KMS-11 (cell line): ENCODE measurements at regions not wholly inside any gene's neighbourhood (a gene's known extent, or its start where the extent isn't known, plus 50 kb on each side); places are given as distances from the start of the nearest gene placed in this dataset.

ENCODE experiments used
- H2AFZ ChIP-seq: fragments of 200-600 bp; sonication (generic); 2 replicates; pipeline ENCODE4 v1.6.1; 2016; ENCODE audit warnings: antibody characterized with exemption, mixed run types, low read depth
- H3K27ac ChIP-seq: fragments of 200-600 bp; sonication (generic); 2 replicates; pipeline ENCODE4 v1.6.1; 2016; ENCODE audit warnings: mild to moderate bottlenecking, mixed run types
- H3K27me3 ChIP-seq: fragments of 200-600 bp; sonication (generic); 2 replicates; pipeline ENCODE4 v1.6.1; 2017; ENCODE audit warnings: mild to moderate bottlenecking, low read depth, mixed run types, moderate library complexity; ENCODE audit not compliant: insufficient read depth
- H3K36me3 ChIP-seq: fragments of 200-600 bp; sonication (generic); 2 replicates; pipeline ENCODE4 v1.6.1; 2017; ENCODE audit warnings: mild to moderate bottlenecking, mixed run types; ENCODE audit not compliant: insufficient read depth
- H3K4me1 ChIP-seq: fragments of 200-600 bp; sonication (generic); 2 replicates; pipeline ENCODE4 v1.6.1; 2016; ENCODE audit warnings: mild to moderate bottlenecking, low read depth, mixed run types; ENCODE audit not compliant: poor library complexity, severe bottlenecking
- H3K4me2 ChIP-seq: fragments of 200-600 bp; sonication (generic); 2 replicates; pipeline ENCODE4 v1.7.0; 2016; ENCODE audit warnings: mild to moderate bottlenecking, mixed run types
- H3K4me3 ChIP-seq: fragments of 200-600 bp; sonication (generic); IDR thresholded peaks from 2 replicates; pipeline ENCODE4 v1.6.1; 2017; ENCODE audit warnings: low read depth, low read length, mixed read lengths; ENCODE audit not compliant: insufficient read depth
- H3K79me2 ChIP-seq: fragments of 200-600 bp; sonication (generic); 2 replicates; pipeline ENCODE4 v1.6.1; 2016; ENCODE audit warnings: low read depth, mixed run types; ENCODE audit not compliant: insufficient read depth
- H3K9ac ChIP-seq: fragments of 200-600 bp; sonication (generic); 2 replicates; pipeline ENCODE4 v1.6.1; 2016; ENCODE audit warnings: mild to moderate bottlenecking, mixed run types
- H4K20me1 ChIP-seq: fragments of 200-600 bp; sonication (generic); 2 replicates; pipeline ENCODE4 v1.6.1; 2016; ENCODE audit warnings: mild to moderate bottlenecking, mixed run types; ENCODE audit not compliant: insufficient read depth
- CTCF ChIP-seq: fragments of 200-600 bp; sonication (generic); conservative IDR thresholded peaks from 2 replicates; pipeline ENCODE4 v1.6.1; 2017; ENCODE audit warnings: low read depth, mild to moderate bottlenecking, antibody characterized with exemption, low read length, moderate library complexity, mixed read lengths

GRCh38 chr11:36783808-36784207 is 185.8 kb upstream of the RAG2 start:
- no peaks in the 10 kb centered on the region for H3K79me2 ChIP-seq
- no peak for TF ChIP-seq CTCF
- H3K36me3 ChIP-seq: no peaks in the 10 kb centered on the region
- H3K27me3 ChIP-seq: no peaks in the 10 kb centered on the region
- H3K4me1 ChIP-seq: no peaks in the 10 kb centered on the region
- H2AFZ ChIP-seq: no peak overlapping the region
- H3K4me2 ChIP-seq: no peak overlapping the region
- H3K9ac ChIP-seq: no peak overlapping the region
- no peak overlapping the region for H3K27ac ChIP-seq
- H3K4me3 ChIP-seq: no peak overlapping the region
- no peaks in the 10 kb centered on the region for H4K20me1 ChIP-seq

GRCh38 chr11:36779791-36780190 is 181.8 kb upstream of the RAG2 start:
- Histone ChIP-seq H3K79me2 (no peaks in the 10 kb centered on the region), H4K20me1 (no peaks in the 10 kb centered on the region), H3K4me3 (no peak overlapping the region), H3K36me3 (no peaks in the 10 kb centered on the region), H2AFZ (no peak overlapping the region), H3K4me1 (no peaks in the 10 kb centered on the region), H3K9ac (no peak overlapping the region), H3K27ac (no peak overlapping the region), H3K4me2 (no peak overlapping the region), H3K27me3 (no peaks in the 10 kb centered on the region)
- TF ChIP-seq CTCF: no peak

GRCh38 chr11:36777311-36777710 is 179.3 kb upstream of the RAG2 start:
- Histone ChIP-seq H3K36me3 (no peaks in the 10 kb centered on the region), H3K4me2 (no peak overlapping the region), H4K20me1 (no peaks in the 10 kb centered on the region), H3K4me3 (no peak overlapping the region), H2AFZ (no peak overlapping the region), H3K27ac (no peak overlapping the region), H3K79me2 (no peaks in the 10 kb centered on the region), H3K4me1 (no peaks in the 10 kb centered on the region), H3K9ac (no peak overlapping the region), H3K27me3 (no peaks in the 10 kb centered on the region)
- TF ChIP-seq CTCF: no peak

GRCh38 chr11:36775756-36776155 is 177.7 kb upstream of the RAG2 start:
- H3K79me2 ChIP-seq: no peaks in the 10 kb centered on the region
- no peak overlapping the region for H3K9ac ChIP-seq
- TF ChIP-seq CTCF: no peak
- H3K4me1 ChIP-seq: no peaks in the 10 kb centered on the region
- no peak overlapping the region for H2AFZ ChIP-seq
- H3K36me3 ChIP-seq: no peaks in the 10 kb centered on the region
- H3K27ac ChIP-seq: no peak overlapping the region
- H3K4me2 ChIP-seq: no peak overlapping the region
- no peaks in the 10 kb centered on the region for H3K27me3 ChIP-seq
- no peak overlapping the region for H3K4me3 ChIP-seq
- no peaks in the 10 kb centered on the region for H4K20me1 ChIP-seq

GRCh38 chr11:36775130-36775529 is 177.1 kb upstream of the RAG2 start:
- H3K36me3 ChIP-seq: no peaks in the 10 kb centered on the region
- H3K4me1 ChIP-seq: no peaks in the 10 kb centered on the region
- no peaks in the 10 kb centered on the region for H3K27me3 ChIP-seq
- no peaks in the 10 kb centered on the region for H3K79me2 ChIP-seq
- no peak for TF ChIP-seq CTCF
- H3K9ac ChIP-seq: no peak overlapping the region
- H3K4me3 ChIP-seq: no peak overlapping the region
- H3K4me2 ChIP-seq: no peak overlapping the region
- no peak overlapping the region for H3K27ac ChIP-seq
- H4K20me1 ChIP-seq: no peaks in the 10 kb centered on the region
- no peak overlapping the region for H2AFZ ChIP-seq
